Activated CD4-positive, alpha-beta memory T cell treated with anti-CD3 and anti-CD28 coated beads for 36 hours (primary cell): ENCODE measurements at regions not wholly inside any gene's neighbourhood (a gene's known extent, or its start where the extent isn't known, plus 50 kb on each side); places are given as distances from the start of the nearest gene placed in this dataset.

Experiments used
- CTCF ChIA-PET: fragments of 350-600 bp; sonication (Branson Sonifier 250); formaldehyde crosslinking; loops from one replicate; lab custom pipeline; 2021; ENCODE audit warnings: antibody characterized with exemption, inconsistent platforms; lab: Charles Lee
- POLR2A ChIA-PET: fragments of 350-600 bp; sonication (Branson Sonifier 250); formaldehyde crosslinking; loops from one replicate; lab custom pipeline; 2021; ENCODE audit warnings: antibody characterized with exemption; lab: Charles Lee
- DNase-seq: peaks from one replicate; pipeline ENCODE4 v3.0.0-alpha.2; 2020
- H3K27ac Mint-ChIP-seq: one replicate; pipeline ENCODE4 v1.8.0; 2021; ENCODE audit warnings: mixed read lengths
- H3K27me3 Mint-ChIP-seq: one replicate; pipeline ENCODE4 v1.8.0; 2021; ENCODE audit warnings: mixed read lengths
- H3K36me3 Mint-ChIP-seq: one replicate; pipeline ENCODE4 v1.8.0; 2021; ENCODE audit warnings: mixed read lengths
- H3K4me1 Mint-ChIP-seq: one replicate; pipeline ENCODE4 v1.8.0; 2021; ENCODE audit warnings: low read depth, mixed read lengths
- H3K4me3 Mint-ChIP-seq: one replicate; pipeline ENCODE4 v1.8.0; 2021; ENCODE audit warnings: mild to moderate bottlenecking, mixed read lengths
- H3K9me3 Mint-ChIP-seq: one replicate; pipeline ENCODE4 v1.8.0; 2021; ENCODE audit warnings: mixed read lengths
- intact Hi-C: fragments of 100-400 bp; cut with micrococcal nuclease; formaldehyde crosslinking; loops from one replicate; pipeline ENCODE4 v1.15.1; 2023

- no peak for DNase-seq
- Mint-ChIP-seq H3K4me1 (no peaks in the 10 kb centered on the region), H3K36me3 (no peaks in the 10 kb centered on the region), H3K27me3 (peaks cover 13% of the 10 kb centered on the region), H3K27ac (no peak overlapping the region), H3K9me3 (no peaks in the 10 kb centered on the region), H3K4me3 (no peak overlapping the region)
- POLR2A ChIA-PET: no interaction called here
- intact Hi-C loops: no loop called here
- CTCF ChIA-PET: interaction anchor here (1.0 to 1.1 kb wide), 2 partner anchors 8 to 15 kb away, joined by 3 read pairs; no protein-coding TSS in a partner anchor
These were observed 109.7 kb downstream of the CD8B2 start for GRCh38 chr2:106596844-106597243.

- ChIA-PET POLR2A (no interaction called here), CTCF (no interaction called here)
- Mint-ChIP-seq H3K9me3 (no peaks in the 10 kb centered on the region), H3K4me3 (no peak overlapping the region), H3K4me1 (no peaks in the 10 kb centered on the region), H3K36me3 (no peaks in the 10 kb centered on the region), H3K27ac (no peak overlapping the region), H3K27me3 (peaks cover 16% of the 10 kb centered on the region)
- no peak for DNase-seq
- intact Hi-C loops: no loop called here
These were observed 112.4 kb downstream of the CD8B2 start for GRCh38 chr2:106599540-106599939.

- Mint-ChIP-seq H3K9me3 (no peaks in the 10 kb centered on the region), H3K27me3 (peaks cover 16% of the 10 kb centered on the region), H3K36me3 (no peaks in the 10 kb centered on the region), H3K4me1 (no peaks in the 10 kb centered on the region), H3K4me3 (no peak overlapping the region), H3K27ac (no peak overlapping the region)
- intact Hi-C loops: no loop called here
- no peak for DNase-seq
- CTCF ChIA-PET: no interaction called here
- POLR2A ChIA-PET: no interaction called here
These were observed 114.9 kb downstream of the CD8B2 start for GRCh38 chr2:106602042-106602441.

- CTCF ChIA-PET: no interaction called here
- Mint-ChIP-seq H3K4me3 (no peak overlapping the region), H3K4me1 (no peaks in the 10 kb centered on the region), H3K36me3 (no peaks in the 10 kb centered on the region), H3K27ac (no peak overlapping the region), H3K27me3 (peaks cover 8% of the 10 kb centered on the region), H3K9me3 (no peaks in the 10 kb centered on the region)
- DNase-seq: no peak
- intact Hi-C loops: no loop called here
- POLR2A ChIA-PET: no interaction called here
These were observed 119.5 kb downstream of the CD8B2 start for GRCh38 chr2:106606652-106607051.

GRCh38 chr2:106607371-106607770 lies 120.2 kb downstream of the CD8B2 start:
- peaks cover 10% of the 10 kb centered on the region for H3K27me3 Mint-ChIP-seq
- no peak overlapping the region for H3K27ac Mint-ChIP-seq
- no peak overlapping the region for H3K4me3 Mint-ChIP-seq
- H3K4me1 Mint-ChIP-seq: no peaks in the 10 kb centered on the region
- H3K9me3 Mint-ChIP-seq: no peaks in the 10 kb centered on the region
- intact Hi-C loops: no loop called here
- ChIA-PET POLR2A (no interaction called here), CTCF (no interaction called here)
- H3K36me3 Mint-ChIP-seq: no peaks in the 10 kb centered on the region
- no peak for DNase-seq

GRCh38 chr2:106609780-106610179 lies 122.6 kb downstream of the CD8B2 start:
- Mint-ChIP-seq H3K27ac (no peak overlapping the region), H3K36me3 (no peaks in the 10 kb centered on the region), H3K27me3 (peaks cover 4% of the 10 kb centered on the region), H3K4me3 (no peak overlapping the region), H3K4me1 (no peaks in the 10 kb centered on the region), H3K9me3 (no peaks in the 10 kb centered on the region)
- no peak for DNase-seq
- CTCF ChIA-PET: no interaction called here
- intact Hi-C loops: no loop called here
- POLR2A ChIA-PET: no interaction called here

GRCh38 chr2:106614511-106615291 lies 127.5 kb downstream of the CD8B2 start:
- Mint-ChIP-seq H3K27ac (no peak overlapping the region), H3K4me3 (no peak overlapping the region), H3K4me1 (no peaks in the 10 kb centered on the region), H3K9me3 (no peaks in the 10 kb centered on the region), H3K36me3 (no peaks in the 10 kb centered on the region), H3K27me3 (peaks cover 14% of the 10 kb centered on the region)
- ChIA-PET CTCF (no interaction called here), POLR2A (no interaction called here)
- DNase-seq: no peak
- intact Hi-C loops: no loop called here

- no peaks in the 10 kb centered on the region for H3K4me1 Mint-ChIP-seq
- H3K27me3 Mint-ChIP-seq: peaks cover 15% of the 10 kb centered on the region
- POLR2A ChIA-PET: no interaction called here
- H3K4me3 Mint-ChIP-seq: no peak overlapping the region
- no peak overlapping the region for H3K27ac Mint-ChIP-seq
- H3K36me3 Mint-ChIP-seq: no peaks in the 10 kb centered on the region
- intact Hi-C loops: no loop called here
- no peaks in the 10 kb centered on the region for H3K9me3 Mint-ChIP-seq
- no peak for DNase-seq
- CTCF ChIA-PET: no interaction called here
These were observed 131.4 kb downstream of the CD8B2 start for GRCh38 chr2:106618614-106619013.

- no peak overlapping the region for H3K4me3 Mint-ChIP-seq
- no peaks in the 10 kb centered on the region for H3K4me1 Mint-ChIP-seq
- intact Hi-C loops: no loop called here
- peaks cover 9% of the 10 kb centered on the region for H3K9me3 Mint-ChIP-seq
- POLR2A ChIA-PET: no interaction called here
- H3K36me3 Mint-ChIP-seq: peaks cover 2% of the 10 kb centered on the region
- H3K27ac Mint-ChIP-seq: no peak overlapping the region
- DNase-seq: no peak
- CTCF ChIA-PET: no interaction called here
- peaks cover 19% of the 10 kb centered on the region for H3K27me3 Mint-ChIP-seq
These were observed 136.3 kb downstream of the CD8B2 start for GRCh38 chr2:106623456-106623855.

- no peak for DNase-seq
- H3K4me3 Mint-ChIP-seq: no peak overlapping the region
- intact Hi-C loops: no loop called here
- peaks cover 16% of the 10 kb centered on the region for H3K27me3 Mint-ChIP-seq
- H3K27ac Mint-ChIP-seq: no peak overlapping the region
- POLR2A ChIA-PET: no interaction called here
- H3K4me1 Mint-ChIP-seq: no peaks in the 10 kb centered on the region
- CTCF ChIA-PET: interaction anchor here (0.6 kb wide), 1 partner anchor 12 kb away, joined by 3 read pairs; no protein-coding TSS in a partner anchor
- peaks cover 12% of the 10 kb centered on the region for H3K9me3 Mint-ChIP-seq
- peaks cover 2% of the 10 kb centered on the region for H3K36me3 Mint-ChIP-seq
These were observed 137.7 kb downstream of the CD8B2 start for GRCh38 chr2:106624787-106625380.

GRCh38 chr2:106628377-106628776 lies 141.2 kb downstream of the CD8B2 start:
- H3K27ac Mint-ChIP-seq: no peak overlapping the region
- H3K4me3 Mint-ChIP-seq: no peak overlapping the region
- POLR2A ChIA-PET: no interaction called here
- H3K36me3 Mint-ChIP-seq: peaks cover 2% of the 10 kb centered on the region
- no peak for DNase-seq
- CTCF ChIA-PET: no interaction called here
- intact Hi-C loops: no loop called here
- H3K4me1 Mint-ChIP-seq: no peaks in the 10 kb centered on the region
- H3K9me3 Mint-ChIP-seq: peaks cover 12% of the 10 kb centered on the region
- peaks cover 20% of the 10 kb centered on the region for H3K27me3 Mint-ChIP-seq

GRCh38 chr2:106629981-106630380 lies 142.8 kb downstream of the CD8B2 start:
- ChIA-PET POLR2A (no interaction called here), CTCF (no interaction called here)
- intact Hi-C loops: no loop called here
- H3K4me1 Mint-ChIP-seq: no peaks in the 10 kb centered on the region
- H3K36me3 Mint-ChIP-seq: peaks cover 2% of the 10 kb centered on the region
- peaks cover 17% of the 10 kb centered on the region for H3K27me3 Mint-ChIP-seq
- H3K27ac Mint-ChIP-seq: no peak overlapping the region
- H3K4me3 Mint-ChIP-seq: no peak overlapping the region
- no peak for DNase-seq
- peaks cover 12% of the 10 kb centered on the region for H3K9me3 Mint-ChIP-seq

GRCh38 chr2:106631281-106631680 lies 144.1 kb downstream of the CD8B2 start:
- Mint-ChIP-seq H3K4me3 (no peak overlapping the region), H3K4me1 (no peaks in the 10 kb centered on the region), H3K27ac (no peak overlapping the region), H3K9me3 (peaks cover 12% of the 10 kb centered on the region), H3K36me3 (peaks cover 2% of the 10 kb centered on the region), H3K27me3 (peaks cover 15% of the 10 kb centered on the region)
- intact Hi-C loops: no loop called here
- ChIA-PET POLR2A (no interaction called here), CTCF (no interaction called here)
- DNase-seq: no peak
